ENCODE measurements at regions not wholly inside any gene's neighbourhood (a gene's known extent, or its start where the extent isn't known, plus 50 kb on each side); places are given as distances from the start of the nearest gene placed in this dataset.

- DNase-seq (no peak), ATAC-seq (ENCODE audit: low read depth in 2 of 2) (no peak)
- H3K27ac ChIP-seq (ENCODE audit: insufficient read depth, low read length, poor library complexity, severe bottlenecking), result no peak overlapping the region
- no peak overlapping the region for H3K27ac Mint-ChIP-seq
- no peaks in the 10 kb centered on the region for H3K4me1 ChIP-seq (ENCODE audit: control insufficient read depth, insufficient read depth, low read length, poor library complexity, severe bottlenecking)
- no peaks in the 10 kb centered on the region for H3K27me3 Mint-ChIP-seq
- H3K4me3 ChIP-seq (ENCODE audit: low read depth, low read length), result no peak overlapping the region
- peaks cover 1 to 12% (median 3%) of the 10 kb centered on the region in 7 donors for H3K9me3 Mint-ChIP-seq
- H3K27me3 ChIP-seq (ENCODE audit: control insufficient read depth, insufficient read depth, low read length), result no peaks in the 10 kb centered on the region
- no peaks in the 10 kb centered on the region for H3K36me3 ChIP-seq (ENCODE audit: control insufficient read depth, insufficient read depth, low read length)
- peaks cover 0 to 8% of the 10 kb centered on the region in 2 experiments for H3K9me3 ChIP-seq (ENCODE audit: control insufficient read depth in 2 of 2, low read length in 2 of 2)
- H3K4me3 Mint-ChIP-seq, result no peak overlapping the region
- no peaks in the 10 kb centered on the region for H3K36me3 Mint-ChIP-seq
- H3K4me1 Mint-ChIP-seq, result no peaks in the 10 kb centered on the region
These were observed 227.9 kb downstream of the FRK start for GRCh38 chr6:115832786-115833185.

DNA sequence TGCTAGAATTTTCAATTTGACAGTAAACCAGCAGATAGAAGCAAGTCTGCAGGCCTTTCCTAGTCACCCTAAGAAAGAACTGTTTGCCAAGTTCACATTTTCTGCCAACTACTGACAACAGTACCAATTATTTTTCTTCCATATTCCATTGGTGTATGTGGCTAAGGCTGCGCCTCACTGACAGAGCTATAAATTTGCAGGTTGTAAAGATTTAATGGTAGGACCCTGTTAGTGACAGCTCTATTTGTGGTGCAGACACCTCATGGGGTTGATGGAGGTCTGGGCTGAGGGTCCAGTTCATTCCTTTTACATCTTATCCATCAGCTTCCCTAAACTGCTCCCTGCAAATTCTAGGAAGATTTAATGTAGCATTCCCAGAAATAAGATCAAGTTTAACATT lies 228.5 kb downstream of the FRK start:
- Mint-ChIP-seq H3K4me1 (no peaks in the 10 kb centered on the region), H3K4me3 (no peak overlapping the region), H3K9me3 (peaks cover 1 to 12% (median 3%) of the 10 kb centered on the region in 7 donors), H3K27me3 (no peaks in the 10 kb centered on the region), H3K27ac (no peak overlapping the region), H3K36me3 (no peaks in the 10 kb centered on the region)
- no peaks in the 10 kb centered on the region for H3K27me3 ChIP-seq (ENCODE audit: control insufficient read depth, insufficient read depth, low read length)
- H3K27ac ChIP-seq (ENCODE audit: insufficient read depth, low read length, poor library complexity, severe bottlenecking), result no peak overlapping the region
- H3K9me3 ChIP-seq (ENCODE audit: control insufficient read depth in 2 of 2, low read length in 2 of 2), result peaks cover 0 to 8% of the 10 kb centered on the region in 2 experiments
- H3K4me3 ChIP-seq (ENCODE audit: low read depth, low read length), result no peak overlapping the region
- no peaks in the 10 kb centered on the region for H3K36me3 ChIP-seq (ENCODE audit: control insufficient read depth, insufficient read depth, low read length)
- DNase-seq, result no peak
- no peak for ATAC-seq (ENCODE audit: low read depth in 2 of 2)
- no peaks in the 10 kb centered on the region for H3K4me1 ChIP-seq (ENCODE audit: control insufficient read depth, insufficient read depth, low read length, poor library complexity, severe bottlenecking)

DNA sequence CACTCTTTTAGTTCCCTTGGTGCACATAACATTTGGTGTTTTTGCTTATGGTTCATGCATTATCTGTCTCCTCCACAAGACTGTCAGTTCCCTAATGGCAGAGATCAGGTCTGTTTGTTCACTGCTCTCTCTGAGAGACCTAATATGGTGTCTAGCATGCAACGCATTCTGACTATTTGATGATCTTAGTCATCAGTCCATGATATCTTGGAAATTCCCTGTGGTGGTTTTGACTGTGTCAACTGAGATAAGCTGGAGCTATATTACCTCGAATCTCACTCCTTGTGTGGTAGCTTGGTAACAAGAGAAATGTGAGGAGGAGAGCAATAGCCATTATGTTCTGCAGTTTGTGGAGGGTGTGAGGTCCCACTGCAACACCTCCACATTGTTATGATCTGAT lies 229.8 kb downstream of the FRK start:
- H3K4me3 Mint-ChIP-seq, result no peak overlapping the region
- no peaks in the 10 kb centered on the region for H3K4me1 Mint-ChIP-seq
- Histone ChIP-seq H3K4me1 (ENCODE audit: control insufficient read depth, insufficient read depth, low read length, poor library complexity, severe bottlenecking) (no peaks in the 10 kb centered on the region), H3K27ac (ENCODE audit: insufficient read depth, low read length, poor library complexity, severe bottlenecking) (no peak overlapping the region), H3K27me3 (ENCODE audit: control insufficient read depth, insufficient read depth, low read length) (no peaks in the 10 kb centered on the region), H3K9me3 (ENCODE audit: control insufficient read depth in 2 of 2, low read length in 2 of 2) (peaks cover 0 to 5% of the 10 kb centered on the region in 2 experiments), H3K36me3 (ENCODE audit: control insufficient read depth, insufficient read depth, low read length) (no peaks in the 10 kb centered on the region), H3K4me3 (ENCODE audit: low read depth, low read length) (no peak overlapping the region)
- ATAC-seq (ENCODE audit: low read depth in 2 of 2), result no peak
- no peaks in the 10 kb centered on the region for H3K27me3 Mint-ChIP-seq
- no peak overlapping the region for H3K27ac Mint-ChIP-seq
- H3K36me3 Mint-ChIP-seq, result no peaks in the 10 kb centered on the region
- peaks cover under 1 to 12% (median 1%) of the 10 kb centered on the region in 7 donors for H3K9me3 Mint-ChIP-seq
- DNase-seq, result no peak

GRCh38 chr6:115821798-115822197 lies 238.9 kb downstream of the FRK start:
- no peaks in the 10 kb centered on the region for H3K27me3 ChIP-seq (ENCODE audit: control insufficient read depth, insufficient read depth, low read length)
- ATAC-seq (ENCODE audit: low read depth in 2 of 2) (no peak), DNase-seq (no peak)
- no peak overlapping the region for H3K4me3 ChIP-seq (ENCODE audit: low read depth, low read length)
- Mint-ChIP-seq H3K27me3 (no peaks in the 10 kb centered on the region), H3K9me3 (peaks cover 0 to 16% (median 7%) of the 10 kb centered on the region in 7 donors), H3K27ac (no peak overlapping the region), H3K4me1 (no peaks in the 10 kb centered on the region), H3K36me3 (no peaks in the 10 kb centered on the region), H3K4me3 (no peak overlapping the region)
- no peak overlapping the region for H3K27ac ChIP-seq (ENCODE audit: insufficient read depth, low read length, poor library complexity, severe bottlenecking)
- no peaks in the 10 kb centered on the region for H3K36me3 ChIP-seq (ENCODE audit: control insufficient read depth, insufficient read depth, low read length)
- H3K9me3 ChIP-seq (ENCODE audit: control insufficient read depth in 2 of 2, low read length in 2 of 2), result no peaks in the 10 kb centered on the region
- H3K4me1 ChIP-seq (ENCODE audit: control insufficient read depth, insufficient read depth, low read length, poor library complexity, severe bottlenecking), result no peaks in the 10 kb centered on the region

DNA sequence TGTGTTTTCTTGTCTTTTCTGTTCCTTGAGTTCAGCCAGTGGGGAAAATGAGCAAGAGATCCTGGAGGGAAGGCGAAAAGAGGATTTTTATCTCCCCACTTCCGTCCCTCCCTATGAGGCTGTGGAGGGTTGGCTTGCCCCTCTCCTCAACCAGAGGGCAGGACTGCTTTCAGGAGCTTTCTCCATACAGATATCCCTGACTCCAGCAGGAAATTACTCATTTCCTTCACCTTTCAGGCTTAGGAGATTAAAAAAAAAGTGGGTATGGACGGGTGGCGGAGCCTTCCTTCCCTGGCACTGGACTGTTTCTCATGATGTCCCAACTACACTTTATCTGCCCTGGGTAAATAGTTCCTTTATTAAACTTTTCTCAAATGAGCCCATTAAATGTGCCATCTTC lies 241.2 kb downstream of the FRK start:
- H3K4me1 ChIP-seq (ENCODE audit: control insufficient read depth, insufficient read depth, low read length, poor library complexity, severe bottlenecking), result no peaks in the 10 kb centered on the region
- no peaks in the 10 kb centered on the region for H3K4me1 Mint-ChIP-seq
- H3K4me3 ChIP-seq (ENCODE audit: low read depth, low read length), result no peak overlapping the region
- H3K27ac ChIP-seq (ENCODE audit: insufficient read depth, low read length, poor library complexity, severe bottlenecking), result no peak overlapping the region
- no peak overlapping the region for H3K27ac Mint-ChIP-seq
- no peak for DNase-seq
- no peak overlapping the region for H3K4me3 Mint-ChIP-seq
- peaks cover 0 to 16% (median 7%) of the 10 kb centered on the region in 7 donors for H3K9me3 Mint-ChIP-seq
- H3K36me3 Mint-ChIP-seq, result no peaks in the 10 kb centered on the region
- H3K36me3 ChIP-seq (ENCODE audit: control insufficient read depth, insufficient read depth, low read length), result no peaks in the 10 kb centered on the region
- H3K27me3 Mint-ChIP-seq, result no peaks in the 10 kb centered on the region
- ATAC-seq (ENCODE audit: low read depth in 2 of 2), result no peak
- H3K9me3 ChIP-seq (ENCODE audit: control insufficient read depth in 2 of 2, low read length in 2 of 2), result no peaks in the 10 kb centered on the region
- H3K27me3 ChIP-seq (ENCODE audit: control insufficient read depth, insufficient read depth, low read length), result no peaks in the 10 kb centered on the region

DNA sequence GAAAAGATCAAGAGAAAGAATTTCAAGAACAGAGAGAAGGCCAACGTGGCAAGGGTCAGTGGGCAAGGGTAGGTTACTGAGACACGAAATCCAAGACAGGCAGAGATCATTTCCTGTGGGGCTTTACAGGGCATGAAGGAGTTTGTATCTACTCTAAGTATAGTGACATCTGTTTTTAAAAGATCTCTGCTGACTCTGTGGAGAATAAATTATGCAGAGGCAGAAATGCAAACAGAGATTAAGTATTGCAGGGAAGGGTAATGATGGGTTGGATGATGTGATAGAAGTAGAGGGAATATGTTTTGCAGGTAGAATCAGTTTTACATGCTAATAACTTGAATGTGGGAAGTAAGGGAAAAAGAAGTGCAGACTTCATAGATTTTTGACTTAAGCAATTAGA lies 243.5 kb downstream of the FRK start:
- H3K4me3 ChIP-seq (ENCODE audit: low read depth, low read length), result no peak overlapping the region
- ATAC-seq (ENCODE audit: low read depth in 2 of 2), result no peak

GRCh38 chr6:115814907-115815306 lies 245.8 kb downstream of the FRK start:
- H3K36me3 Mint-ChIP-seq, result no peaks in the 10 kb centered on the region

More for the DNA sequence above, 243.5 kb downstream of the FRK start:
- Mint-ChIP-seq H3K36me3 (no peaks in the 10 kb centered on the region), H3K4me3 (no peak overlapping the region), H3K4me1 (no peaks in the 10 kb centered on the region), H3K9me3 (peaks cover 0 to 16% (median 7%) of the 10 kb centered on the region in 7 donors), H3K27me3 (no peaks in the 10 kb centered on the region), H3K27ac (no peak overlapping the region)
- no peaks in the 10 kb centered on the region for H3K9me3 ChIP-seq (ENCODE audit: control insufficient read depth in 2 of 2, low read length in 2 of 2)
- no peaks in the 10 kb centered on the region for H3K4me1 ChIP-seq (ENCODE audit: control insufficient read depth, insufficient read depth, low read length, poor library complexity, severe bottlenecking)
- no peak for DNase-seq
- H3K36me3 ChIP-seq (ENCODE audit: control insufficient read depth, insufficient read depth, low read length), result no peaks in the 10 kb centered on the region
- H3K27ac ChIP-seq (ENCODE audit: insufficient read depth, low read length, poor library complexity, severe bottlenecking), result no peak overlapping the region
- H3K27me3 ChIP-seq (ENCODE audit: control insufficient read depth, insufficient read depth, low read length), result no peaks in the 10 kb centered on the region

GRCh38 chr6:115811541-115811940 lies 249.2 kb downstream of the FRK start:
- no peaks in the 10 kb centered on the region for H3K4me1 Mint-ChIP-seq
- H3K27ac Mint-ChIP-seq, result no peak overlapping the region
- H3K27me3 Mint-ChIP-seq, result no peaks in the 10 kb centered on the region
- Histone ChIP-seq H3K36me3 (ENCODE audit: control insufficient read depth, insufficient read depth, low read length) (no peaks in the 10 kb centered on the region), H3K27ac (ENCODE audit: insufficient read depth, low read length, poor library complexity, severe bottlenecking) (no peak overlapping the region), H3K4me3 (ENCODE audit: low read depth, low read length) (no peak overlapping the region), H3K27me3 (ENCODE audit: control insufficient read depth, insufficient read depth, low read length) (peaks cover 3% of the 10 kb centered on the region), H3K4me1 (ENCODE audit: control insufficient read depth, insufficient read depth, low read length, poor library complexity, severe bottlenecking) (no peaks in the 10 kb centered on the region), H3K9me3 (ENCODE audit: control insufficient read depth in 2 of 2, low read length in 2 of 2) (no peaks in the 10 kb centered on the region)
- H3K4me3 Mint-ChIP-seq, result no peak overlapping the region
- no peak for DNase-seq
- no peak for ATAC-seq (ENCODE audit: low read depth in 2 of 2)
- peaks cover 0 to 3% (median 0%) of the 10 kb centered on the region in 7 donors for H3K9me3 Mint-ChIP-seq
- no peaks in the 10 kb centered on the region for H3K36me3 Mint-ChIP-seq

More at GRCh38 chr6:115814907-115815306, 245.8 kb downstream of the FRK start:
- Histone ChIP-seq H3K9me3 (ENCODE audit: control insufficient read depth in 2 of 2, low read length in 2 of 2) (no peaks in the 10 kb centered on the region), H3K4me1 (ENCODE audit: control insufficient read depth, insufficient read depth, low read length, poor library complexity, severe bottlenecking) (no peaks in the 10 kb centered on the region), H3K27me3 (ENCODE audit: control insufficient read depth, insufficient read depth, low read length) (no peaks in the 10 kb centered on the region), H3K27ac (ENCODE audit: insufficient read depth, low read length, poor library complexity, severe bottlenecking) (no peak overlapping the region), H3K36me3 (ENCODE audit: control insufficient read depth, insufficient read depth, low read length) (no peaks in the 10 kb centered on the region), H3K4me3 (ENCODE audit: low read depth, low read length) (no peak overlapping the region)
- H3K27me3 Mint-ChIP-seq, result no peaks in the 10 kb centered on the region
- H3K4me3 Mint-ChIP-seq, result no peak overlapping the region
- DNase-seq, result no peak
- no peak for ATAC-seq (ENCODE audit: low read depth in 2 of 2)
- no peak overlapping the region for H3K27ac Mint-ChIP-seq
- peaks cover 0 to 13% (median 3%) of the 10 kb centered on the region in 7 donors for H3K9me3 Mint-ChIP-seq
- no peaks in the 10 kb centered on the region for H3K4me1 Mint-ChIP-seq

All from CD4-positive, CD25-positive, alpha-beta regulatory T cell (primary cell).